ENCODE measurements at regions not wholly inside any gene's neighbourhood (a gene's known extent, or its start where the extent isn't known, plus 50 kb on each side); places are given as distances from the start of the nearest gene placed in this dataset.

GRCh38 chr18:38980420-38980819 lies 1414.8 kb upstream of the CELF4 start:
- CTCF ChIA-PET = no interaction called here
- no peaks in the 10 kb centered on the region for H3K4me1 Mint-ChIP-seq (ENCODE audit: low read depth, unreplicated experiment)
- Histone ChIP-seq H3K4me3 (ENCODE audit: low read depth, low read length) (no peak overlapping the region), H3K4me1 (no peaks in the 10 kb centered on the region), H3K9me3 (no peaks in the 10 kb centered on the region), H3K36me3 (ENCODE audit: control insufficient read depth, insufficient read depth, low read length) (no peaks in the 10 kb centered on the region), H3K27me3 (replicated peaks; ENCODE audit: control insufficient read depth, insufficient read depth, low read length) (no peaks in the 10 kb centered on the region)
- no peak overlapping the region for H3K4me3 Mint-ChIP-seq (ENCODE audit: unreplicated experiment)
- intact Hi-C loops (cut with micrococcal nuclease; ENCODE audit: unreplicated experiment) = no loop called here
- POLR2A ChIA-PET = no interaction called here
- BruUV-seq (replicated peaks) = no TSS peak
- no peak for DNase-seq
- no peaks in the 10 kb centered on the region for H3K9me3 Mint-ChIP-seq (ENCODE audit: unreplicated experiment)
- no peaks in the 10 kb centered on the region for H3K36me3 Mint-ChIP-seq (ENCODE audit: insufficient read depth, unreplicated experiment)
- no peaks in the 10 kb centered on the region for H3K27me3 Mint-ChIP-seq (ENCODE audit: insufficient read depth, unreplicated experiment)
- no peak overlapping the region for H3K27ac Mint-ChIP-seq (ENCODE audit: unreplicated experiment)
- TF ChIP-seq, protein P1, sequence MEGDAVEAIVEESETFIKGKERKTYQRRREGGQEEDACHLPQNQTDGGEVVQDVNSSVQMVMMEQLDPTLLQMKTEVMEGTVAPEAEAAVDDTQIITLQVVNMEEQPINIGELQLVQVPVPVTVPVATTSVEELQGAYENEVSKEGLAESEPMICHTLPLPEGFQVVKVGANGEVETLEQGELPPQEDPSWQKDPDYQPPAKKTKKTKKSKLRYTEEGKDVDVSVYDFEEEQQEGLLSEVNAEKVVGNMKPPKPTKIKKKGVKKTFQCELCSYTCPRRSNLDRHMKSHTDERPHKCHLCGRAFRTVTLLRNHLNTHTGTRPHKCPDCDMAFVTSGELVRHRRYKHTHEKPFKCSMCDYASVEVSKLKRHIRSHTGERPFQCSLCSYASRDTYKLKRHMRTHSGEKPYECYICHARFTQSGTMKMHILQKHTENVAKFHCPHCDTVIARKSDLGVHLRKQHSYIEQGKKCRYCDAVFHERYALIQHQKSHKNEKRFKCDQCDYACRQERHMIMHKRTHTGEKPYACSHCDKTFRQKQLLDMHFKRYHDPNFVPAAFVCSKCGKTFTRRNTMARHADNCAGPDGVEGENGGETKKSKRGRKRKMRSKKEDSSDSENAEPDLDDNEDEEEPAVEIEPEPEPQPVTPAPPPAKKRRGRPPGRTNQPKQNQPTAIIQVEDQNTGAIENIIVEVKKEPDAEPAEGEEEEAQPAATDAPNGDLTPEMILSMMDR (IDR thresholded peaks at IDR 0.05; ENCODE audit: insufficient read depth in 1 of 2, low read depth in 1 of 2, low read length in 1 of 2, severe bottlenecking in 1 of 2, unreplicated experiment in 1 of 2) = no peak

- no peak overlapping the region for H3K27ac Mint-ChIP-seq (ENCODE audit: unreplicated experiment)
- ChIA-PET POLR2A (no interaction called here), CTCF (no interaction called here)
- H3K36me3 Mint-ChIP-seq (ENCODE audit: insufficient read depth, unreplicated experiment) = no peaks in the 10 kb centered on the region
- no peaks in the 10 kb centered on the region for H3K4me1 Mint-ChIP-seq (ENCODE audit: low read depth, unreplicated experiment)
- intact Hi-C loops (cut with micrococcal nuclease; ENCODE audit: unreplicated experiment) = no loop called here
- H3K9me3 Mint-ChIP-seq (ENCODE audit: unreplicated experiment) = no peaks in the 10 kb centered on the region
- Histone ChIP-seq H3K4me3 (ENCODE audit: low read depth, low read length) (no peak overlapping the region), H3K27me3 (replicated peaks; ENCODE audit: control insufficient read depth, insufficient read depth, low read length) (no peaks in the 10 kb centered on the region), H3K36me3 (ENCODE audit: control insufficient read depth, insufficient read depth, low read length) (no peaks in the 10 kb centered on the region), H3K9me3 (no peaks in the 10 kb centered on the region), H3K4me1 (no peaks in the 10 kb centered on the region)
- TF ChIP-seq, protein P1 (IDR thresholded peaks at IDR 0.05; ENCODE audit: insufficient read depth in 1 of 2, low read depth in 1 of 2, low read length in 1 of 2, severe bottlenecking in 1 of 2, unreplicated experiment in 1 of 2) = no peak
- BruUV-seq (replicated peaks) = no TSS peak
- no peaks in the 10 kb centered on the region for H3K27me3 Mint-ChIP-seq (ENCODE audit: insufficient read depth, unreplicated experiment)
- DNase-seq = no peak
- no peak overlapping the region for H3K4me3 Mint-ChIP-seq (ENCODE audit: unreplicated experiment)
Measured at GRCh38 chr18:38972571-38972970, 1407.0 kb upstream of the CELF4 start.

GRCh38 chr18:38971881-38972280 lies 1406.3 kb upstream of the CELF4 start:
- Histone ChIP-seq H3K9me3 (no peaks in the 10 kb centered on the region), H3K4me1 (no peaks in the 10 kb centered on the region), H3K4me3 (ENCODE audit: low read depth, low read length) (no peak overlapping the region), H3K27me3 (replicated peaks; ENCODE audit: control insufficient read depth, insufficient read depth, low read length) (no peaks in the 10 kb centered on the region), H3K36me3 (ENCODE audit: control insufficient read depth, insufficient read depth, low read length) (no peaks in the 10 kb centered on the region)
- no TSS peak for BruUV-seq (replicated peaks)
- no peak overlapping the region for H3K4me3 Mint-ChIP-seq (ENCODE audit: unreplicated experiment)
- CTCF ChIA-PET = no interaction called here
- POLR2A ChIA-PET = no interaction called here
- H3K9me3 Mint-ChIP-seq (ENCODE audit: unreplicated experiment) = no peaks in the 10 kb centered on the region
- no peaks in the 10 kb centered on the region for H3K36me3 Mint-ChIP-seq (ENCODE audit: insufficient read depth, unreplicated experiment)
- intact Hi-C loops (cut with micrococcal nuclease; ENCODE audit: unreplicated experiment) = no loop called here
- H3K27me3 Mint-ChIP-seq (ENCODE audit: insufficient read depth, unreplicated experiment) = no peaks in the 10 kb centered on the region
- H3K27ac Mint-ChIP-seq (ENCODE audit: unreplicated experiment) = no peak overlapping the region
- H3K4me1 Mint-ChIP-seq (ENCODE audit: low read depth, unreplicated experiment) = no peaks in the 10 kb centered on the region
- DNase-seq = no peak
- TF ChIP-seq, protein P1 (IDR thresholded peaks at IDR 0.05; ENCODE audit: insufficient read depth in 1 of 2, low read depth in 1 of 2, low read length in 1 of 2, severe bottlenecking in 1 of 2, unreplicated experiment in 1 of 2) = no peak

All from Caco-2 (cell line).